GM10248 (cell line): ENCODE measurements at regions not wholly inside any gene's neighbourhood (a gene's known extent, or its start where the extent isn't known, plus 50 kb on each side); places are given as distances from the start of the nearest gene placed in this dataset.
"Not testable (repeated sequence)": the region's sequence is repeated elsewhere in the genome, so short reads cannot be mapped to it uniquely, and the experiment has no call there.

Experiments
- CTCF ChIA-PET: fragments of 300-600 bp; sonication (Branson Sonifier 250); formaldehyde crosslinking; extraction: SDS; loops from one replicate; lab custom pipeline; 2021; ENCODE audit warnings: antibody characterized with exemption; lab: Yijun Ruan, JAX
- POLR2A ChIA-PET: fragments of 350-650 bp; sonication (Branson Sonifier 250); formaldehyde crosslinking; extraction: SDS; loops from one replicate; lab custom pipeline; 2020; ENCODE audit warnings: antibody characterized with exemption; lab: Yijun Ruan, JAX
- DNase-seq: peaks from one replicate; pipeline ENCODE4 v3.0.0; 2012; ENCODE audit errors: extremely low spot score
- TF ChIP-seq, protein P1 (sequence below): IDR thresholded peaks from 2 replicates; pipeline ENCODE4 v1.5.1; 2012; ENCODE audit warnings: mild to moderate bottlenecking, low read depth; ENCODE audit errors: extremely low read depth, missing control alignments, control extremely low read depth

GRCh38 chr2:107530046-107530445 lies 296.6 kb upstream of the RGPD4 start:
- DNase-seq, result no peak
- CTCF ChIA-PET, result no interaction called here
- TF ChIP-seq, protein P1, sequence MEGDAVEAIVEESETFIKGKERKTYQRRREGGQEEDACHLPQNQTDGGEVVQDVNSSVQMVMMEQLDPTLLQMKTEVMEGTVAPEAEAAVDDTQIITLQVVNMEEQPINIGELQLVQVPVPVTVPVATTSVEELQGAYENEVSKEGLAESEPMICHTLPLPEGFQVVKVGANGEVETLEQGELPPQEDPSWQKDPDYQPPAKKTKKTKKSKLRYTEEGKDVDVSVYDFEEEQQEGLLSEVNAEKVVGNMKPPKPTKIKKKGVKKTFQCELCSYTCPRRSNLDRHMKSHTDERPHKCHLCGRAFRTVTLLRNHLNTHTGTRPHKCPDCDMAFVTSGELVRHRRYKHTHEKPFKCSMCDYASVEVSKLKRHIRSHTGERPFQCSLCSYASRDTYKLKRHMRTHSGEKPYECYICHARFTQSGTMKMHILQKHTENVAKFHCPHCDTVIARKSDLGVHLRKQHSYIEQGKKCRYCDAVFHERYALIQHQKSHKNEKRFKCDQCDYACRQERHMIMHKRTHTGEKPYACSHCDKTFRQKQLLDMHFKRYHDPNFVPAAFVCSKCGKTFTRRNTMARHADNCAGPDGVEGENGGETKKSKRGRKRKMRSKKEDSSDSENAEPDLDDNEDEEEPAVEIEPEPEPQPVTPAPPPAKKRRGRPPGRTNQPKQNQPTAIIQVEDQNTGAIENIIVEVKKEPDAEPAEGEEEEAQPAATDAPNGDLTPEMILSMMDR, result no peak
- POLR2A ChIA-PET, result no interaction called here

DNA sequence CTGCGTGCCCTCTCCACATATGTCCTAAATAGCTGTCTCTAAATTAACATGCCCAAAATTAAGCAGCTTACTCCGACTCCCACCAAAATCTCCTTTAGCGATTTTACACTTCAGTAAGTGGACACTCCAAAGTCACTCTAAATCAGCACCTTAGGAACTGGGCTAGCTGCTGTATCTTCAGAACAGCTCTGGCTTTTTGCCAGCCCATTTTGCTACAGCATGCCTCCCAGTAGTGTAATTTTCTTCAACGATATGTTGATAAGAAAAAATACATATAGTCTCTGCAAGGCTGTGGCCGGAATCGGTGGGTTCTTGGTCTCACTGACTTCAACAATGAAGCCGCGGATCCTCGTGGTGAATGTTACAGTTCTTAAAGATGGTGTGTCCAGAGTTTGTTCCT lies 291.8 kb upstream of the RGPD4 start:
- TF ChIP-seq, protein P1, result no peak
- ChIA-PET POLR2A (no interaction called here), CTCF (interaction anchor here (1.1 to 1.4 kb wide), 2 partner anchors 12 to 19 kb away, joined by 3 read pairs; no protein-coding TSS in a partner anchor)
- DNase-seq, result no peak

DNA sequence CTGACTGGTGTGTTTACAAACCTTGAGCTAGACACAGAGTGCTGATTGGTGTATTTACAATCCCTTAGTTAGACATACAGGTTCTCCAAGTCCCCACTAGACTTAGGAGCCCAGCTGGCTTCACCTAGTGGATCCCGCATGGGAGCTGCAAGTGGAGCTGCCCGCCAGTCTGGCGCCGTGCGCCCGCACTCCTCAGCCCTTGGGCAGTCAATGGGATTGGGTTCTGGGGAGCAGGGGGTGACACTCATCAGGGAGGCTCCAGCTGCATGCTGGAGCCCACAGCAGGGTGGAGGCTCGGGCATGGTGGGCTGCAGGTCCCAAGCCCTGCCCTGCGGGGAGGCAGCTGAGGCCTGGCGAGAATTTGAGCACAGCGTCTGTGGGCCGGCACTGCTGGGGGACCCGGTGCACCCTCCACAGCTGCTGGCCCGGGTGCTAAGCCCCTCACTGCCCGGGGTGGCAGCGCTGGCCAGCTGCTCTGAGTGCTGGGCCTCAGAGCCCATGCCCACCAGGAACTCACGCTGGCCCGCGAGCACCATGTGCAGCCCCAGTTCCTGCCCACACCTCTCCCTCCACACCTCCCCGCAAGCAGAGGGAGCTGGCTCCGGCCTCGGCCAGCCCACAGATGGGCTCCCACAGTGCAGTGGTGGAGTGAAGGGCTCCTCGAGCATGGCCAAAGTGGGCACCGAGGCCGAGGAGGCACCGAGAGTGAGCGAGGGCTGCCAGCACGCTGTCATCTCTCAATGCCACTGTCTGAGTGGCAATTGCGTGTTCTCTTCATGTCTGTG lies 290.6 kb upstream of the RGPD4 start:
- POLR2A ChIA-PET, DNase-seq: not testable (repeated sequence)
- CTCF ChIA-PET, result interaction anchor here (1.4 kb wide), 1 partner anchor 13 kb away, joined by 3 read pairs; no protein-coding TSS in a partner anchor

DNA sequence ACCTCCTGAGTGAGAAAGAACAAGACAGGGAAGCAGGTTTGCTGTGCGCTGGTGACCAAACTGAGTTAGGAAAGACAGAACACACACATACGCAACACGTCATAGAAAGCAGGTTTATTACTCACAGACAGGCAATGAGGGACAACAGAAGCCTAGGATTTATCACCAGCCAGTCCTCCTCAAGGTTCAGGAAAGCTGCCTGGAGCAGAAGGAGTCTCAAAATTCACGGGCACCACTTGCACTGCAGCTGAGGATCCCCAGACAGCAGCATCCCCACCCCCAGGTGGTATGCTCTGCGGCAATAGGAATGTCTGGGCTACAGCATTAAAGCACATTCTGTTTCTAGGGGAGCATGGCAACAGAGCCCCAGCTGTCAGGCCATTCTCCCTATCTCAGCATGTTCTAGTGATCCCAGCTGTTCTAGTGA lies 284.4 kb upstream of the RGPD4 start:
- ChIA-PET CTCF (no interaction called here), POLR2A (no interaction called here)
- TF ChIP-seq, protein P1, result no peak
- no peak for DNase-seq

GRCh38 chr2:107543793-107544192 lies 282.9 kb upstream of the RGPD4 start:
- ChIA-PET POLR2A (no interaction called here), CTCF (no interaction called here)
- DNase-seq, result no peak
- TF ChIP-seq, protein P1, result no peak

- ChIA-PET POLR2A (no interaction called here), CTCF (no interaction called here)
- TF ChIP-seq, protein P1, result no peak
- no peak for DNase-seq
Measured at GRCh38 chr2:107545066-107545465, 281.6 kb upstream of the RGPD4 start.

- ChIA-PET POLR2A (no interaction called here), CTCF (interaction anchor here (1.1 to 1.3 kb wide), 2 partner anchors 12 to 23 kb away, joined by 4 read pairs; no protein-coding TSS in a partner anchor)
- TF ChIP-seq, protein P1, result no peak
- DNase-seq, result no peak
Measured at GRCh38 chr2:107545851-107546250, 280.8 kb upstream of the RGPD4 start.
